SJCRH30 (cell line): ENCODE measurements at regions not wholly inside any gene's neighbourhood (a gene's known extent, or its start where the extent isn't known, plus 50 kb on each side); places are given as distances from the start of the nearest gene placed in this dataset.
"Not testable (repeated sequence)": the region's sequence is repeated elsewhere in the genome, so short reads cannot be mapped to it uniquely, and the experiment has no call there.

Experiments
- DNase-seq, 2 experiments: peaks; one replicate each; pipeline ENCODE4 v3.0.0-alpha.2; 2015 to 2020
- H3K27ac ChIP-seq: fragments of 250-450 bp; sonication (Bioruptor Pico); 2 replicates; pipeline ENCODE4 v1.5.1; 2020; ENCODE audit warnings: mild to moderate bottlenecking, moderate library complexity
- H3K27me3 ChIP-seq: fragments of 250-450 bp; sonication (Bioruptor Pico); 2 replicates; pipeline ENCODE4 v1.5.1; 2020; ENCODE audit warnings: mild to moderate bottlenecking, moderate library complexity
- H3K36me3 ChIP-seq: fragments of 250-450 bp; sonication (Bioruptor Pico); 2 replicates; pipeline ENCODE4 v1.5.1; 2020; ENCODE audit warnings: mild to moderate bottlenecking, moderate library complexity
- H3K4me1 ChIP-seq: fragments of 250-450 bp; sonication (Bioruptor Pico); 2 replicates; pipeline ENCODE4 v1.5.1; 2020; ENCODE audit warnings: mild to moderate bottlenecking, moderate library complexity
- H3K4me3 ChIP-seq: fragments of 250-450 bp; sonication (Bioruptor Pico); 2 replicates; pipeline ENCODE4 v1.5.1; 2020; ENCODE audit warnings: mild to moderate bottlenecking, moderate library complexity
- H3K9me3 ChIP-seq: fragments of 250-450 bp; sonication (Bioruptor Pico); replicated peaks from 2 replicates; pipeline ENCODE4 v1.5.1; 2020; ENCODE audit warnings: mild to moderate bottlenecking, moderate library complexity

DNA sequence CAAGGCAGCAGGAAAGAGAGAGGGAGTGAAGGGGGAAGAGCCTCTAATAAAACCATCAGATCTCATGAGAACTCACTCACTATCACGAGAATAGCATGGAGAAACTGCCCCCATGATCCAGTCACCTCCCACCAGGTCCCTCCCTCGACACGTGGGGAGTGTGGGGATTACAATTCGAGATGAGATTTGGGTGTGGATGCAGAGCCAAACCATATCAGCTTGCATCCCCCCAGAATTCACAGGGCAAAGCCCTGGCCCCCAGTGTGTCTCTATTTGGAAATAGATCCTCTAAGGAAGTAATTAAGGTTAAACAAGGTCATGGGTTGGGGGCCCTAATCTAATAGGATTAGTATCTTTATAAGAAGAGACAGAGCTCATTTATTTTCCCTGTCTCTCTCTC is 56.1 kb upstream of the TCL1A start:
- no peak overlapping the region for H3K27ac ChIP-seq
- peak in 1 of 2 experiments; percentile 13 for DNase-seq
- no peak overlapping the region for H3K4me3 ChIP-seq
- H3K9me3 ChIP-seq, result no peaks in the 10 kb centered on the region
- peaks cover 8% of the 10 kb centered on the region; the same call in 1 of the 2 replicates for H3K4me1 ChIP-seq
- no peaks in the 10 kb centered on the region for H3K27me3 ChIP-seq
- H3K36me3 ChIP-seq, result no peaks in the 10 kb centered on the region

DNA sequence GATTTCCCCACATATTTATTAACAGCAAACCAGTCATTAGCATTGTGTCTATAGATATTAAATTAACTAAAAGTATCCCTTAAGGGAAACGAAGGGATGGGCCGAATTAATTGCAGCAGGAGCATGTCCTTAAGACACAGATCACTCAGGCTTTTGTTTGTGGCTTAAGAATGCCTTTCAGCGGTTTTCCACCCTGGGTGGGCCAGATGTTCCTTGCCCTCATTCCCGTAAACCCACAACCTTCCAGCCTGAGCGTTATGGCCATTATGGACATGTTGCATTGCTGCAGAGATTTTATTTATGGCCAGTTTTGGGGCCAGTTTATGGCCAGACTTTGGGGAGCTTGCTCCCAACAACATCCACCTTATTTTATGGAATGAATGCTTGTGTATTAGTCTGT is 55.5 kb upstream of the TCL1A start:
- not testable (repeated sequence) for H3K4me1 ChIP-seq, H3K27ac ChIP-seq, H3K36me3 ChIP-seq, H3K9me3 ChIP-seq, H3K4me3 ChIP-seq, H3K27me3 ChIP-seq
- peak; percentile 33 to 40 for DNase-seq

DNA sequence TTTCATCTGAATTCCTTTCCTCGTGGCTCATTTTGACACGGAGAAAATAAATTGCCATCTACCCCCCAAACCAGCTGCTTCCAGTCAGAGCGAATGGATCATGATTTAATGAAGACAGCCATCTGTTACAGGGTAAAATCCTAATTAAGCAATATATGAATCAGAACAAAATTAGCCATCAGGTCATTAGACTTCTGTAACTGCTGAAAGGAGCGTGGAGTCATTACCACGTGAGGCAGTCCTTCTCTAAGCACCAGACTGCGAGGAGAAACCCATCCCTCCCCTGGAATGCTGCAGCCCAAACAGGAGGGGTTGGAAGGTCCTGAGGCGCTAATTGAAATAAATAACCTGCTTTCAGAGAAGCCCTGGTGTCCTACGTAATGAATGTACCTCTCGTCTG is 51.1 kb upstream of the TCL1A start:
- Histone ChIP-seq H3K4me1 (peaks cover 4% of the 10 kb centered on the region; the same call in 1 of the 2 replicates), H3K27ac (no peak overlapping the region), H3K9me3 (no peaks in the 10 kb centered on the region), H3K27me3 (no peaks in the 10 kb centered on the region), H3K4me3 (no peak overlapping the region), H3K36me3 (no peaks in the 10 kb centered on the region)
- DNase-seq, result no peak

DNA sequence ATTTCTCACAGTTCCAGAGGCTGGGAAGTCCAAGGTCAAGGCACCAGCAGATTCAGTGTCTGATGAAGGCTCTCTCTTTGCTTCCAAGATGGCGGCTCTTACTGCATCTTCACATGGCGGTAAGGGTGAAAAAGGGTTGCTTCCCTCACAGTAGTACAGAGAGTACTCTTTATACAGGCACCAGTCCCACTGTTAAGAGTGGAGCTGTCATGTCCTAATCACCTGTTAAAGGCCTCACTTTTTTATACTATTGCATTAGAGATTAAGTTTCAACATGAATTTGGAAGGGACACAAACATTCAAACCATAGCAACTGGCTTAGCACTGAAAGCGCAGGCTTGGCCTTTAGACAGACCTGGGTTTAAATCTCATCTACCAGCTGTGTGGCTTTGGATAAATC is 50.0 kb upstream of the TCL1A start:
- H3K36me3 ChIP-seq, result no peaks in the 10 kb centered on the region
- no peak overlapping the region for H3K4me3 ChIP-seq
- no peaks in the 10 kb centered on the region for H3K27me3 ChIP-seq
- H3K9me3 ChIP-seq, result no peaks in the 10 kb centered on the region
- H3K4me1 ChIP-seq, result no peaks in the 10 kb centered on the region
- H3K27ac ChIP-seq, result no peak overlapping the region
- DNase-seq, result no peak
